HG03039 (cell line): ENCODE measurements at regions not wholly inside any gene's neighbourhood (a gene's known extent, or its start where the extent isn't known, plus 50 kb on each side); places are given as distances from the start of the nearest gene placed in this dataset.
"Not testable (repeated sequence)": the region's sequence is repeated elsewhere in the genome, so short reads cannot be mapped to it uniquely, and the experiment has no call there.

Experiments used
- ATAC-seq: cut with Tn5 transposase; IDR thresholded peaks from one replicate; pipeline ENCODE4 v1.9.1; 2021; ENCODE audit warnings: mild to moderate bottlenecking, moderate library complexity; ENCODE audit not compliant: unreplicated experiment

GRCh38 chr12:75944097-75944904 lies 87.3 kb downstream of the PHLDA1 start:
- peak; percentile 91 for ATAC-seq

GRCh38 chr12:75943730-75944096 lies 87.9 kb downstream of the PHLDA1 start:
- no peak for ATAC-seq

GRCh38 chr12:75941661-75942060 lies 89.9 kb downstream of the PHLDA1 start:
- not testable (repeated sequence) for ATAC-seq

- no peak for ATAC-seq
Observed at GRCh38 chr12:75939016-75939642, 92.4 kb downstream of the PHLDA1 start.

- no peak for ATAC-seq
Observed at GRCh38 chr12:75938189-75938588, 93.4 kb downstream of the PHLDA1 start.

- ATAC-seq = no peak
Observed at GRCh38 chr12:75937486-75937885, 94.1 kb downstream of the PHLDA1 start.

GRCh38 chr12:75936515-75937440 lies 94.8 kb downstream of the PHLDA1 start:
- ATAC-seq = no peak

- ATAC-seq = no peak
Observed at GRCh38 chr12:75935539-75936242, 95.9 kb downstream of the PHLDA1 start.

- ATAC-seq = no peak
Observed at GRCh38 chr12:75933101-75933500, 98.5 kb downstream of the PHLDA1 start.

- ATAC-seq = no peak
Observed at GRCh38 chr12:75932241-75932640, 99.3 kb downstream of the PHLDA1 start.

GRCh38 chr12:75923964-75924666 lies 107.5 kb downstream of the PHLDA1 start:
- no peak for ATAC-seq

- ATAC-seq = no peak
Observed at GRCh38 chr12:75922944-75923642, 108.5 kb downstream of the PHLDA1 start.

GRCh38 chr12:75921622-75922289 lies 109.8 kb downstream of the PHLDA1 start:
- no peak for ATAC-seq

- ATAC-seq = no peak
Observed at GRCh38 chr12:75917715-75918114, 113.9 kb downstream of the PHLDA1 start.

GRCh38 chr12:75917083-75917482 lies 114.5 kb downstream of the PHLDA1 start:
- ATAC-seq = no peak

GRCh38 chr12:75913502-75914351 lies 117.8 kb downstream of the PHLDA1 start:
- ATAC-seq = no peak

- ATAC-seq = no peak
Observed at GRCh38 chr12:75909714-75910656, 121.6 kb downstream of the PHLDA1 start.
